ENCODE measurements at regions not wholly inside any gene's neighbourhood (a gene's known extent, or its start where the extent isn't known, plus 50 kb on each side); places are given as distances from the start of the nearest gene placed in this dataset.
A peak's percentile ranks its signal among the peaks of the same experiment; 100 is the strongest.

- DNase-seq (ENCODE audit: low read depth in 2 of 2), result peak; percentile 43 to 45
- H3K4me3 ChIP-seq (replicated peaks in 1 of 2; ENCODE audit: low read depth in 2 of 2, low read length in 2 of 2), result no peak overlapping the region
- TF ChIP-seq CTCF (IDR thresholded peaks at IDR 0.05; ENCODE audit: low read depth, low read length), result no peak
These were observed 90.8 kb upstream of the OGFRL1 start for GRCh38 chr6:71197780-71198179.

DNA sequence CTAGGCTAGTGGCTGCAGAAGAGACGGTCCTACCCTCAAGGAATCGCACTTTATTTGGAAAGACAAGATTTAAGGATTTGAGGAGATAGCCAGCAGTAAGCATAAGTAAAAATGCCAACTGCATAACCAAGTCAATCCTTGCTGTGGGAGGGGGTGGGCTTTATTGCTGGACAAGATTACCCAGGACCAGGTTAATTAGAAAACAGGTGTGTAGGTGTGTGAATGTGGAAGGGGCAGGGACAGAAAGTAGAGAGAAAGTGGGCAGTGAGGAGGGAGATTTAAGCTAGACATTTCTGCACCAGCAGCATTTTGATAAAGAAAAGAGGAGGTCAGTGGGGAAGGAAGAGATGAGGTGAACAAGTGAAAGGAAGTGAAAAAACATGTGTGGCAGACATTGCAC lies 89.7 kb upstream of the OGFRL1 start:
- DNase-seq (ENCODE audit: low read depth in 2 of 2), result no peak
- no peak for TF ChIP-seq CTCF (IDR thresholded peaks at IDR 0.05; ENCODE audit: low read depth, low read length)
- H3K4me3 ChIP-seq (replicated peaks in 1 of 2; ENCODE audit: low read depth in 2 of 2, low read length in 2 of 2), result no peak overlapping the region

- no peak for TF ChIP-seq CTCF (IDR thresholded peaks at IDR 0.05; ENCODE audit: low read depth, low read length)
- no peak for DNase-seq (ENCODE audit: low read depth in 2 of 2)
These were observed 88.9 kb upstream of the OGFRL1 start for GRCh38 chr6:71199736-71200135.

GRCh38 chr6:71203206-71203605 lies 85.4 kb upstream of the OGFRL1 start:
- H3K4me3 ChIP-seq (replicated peaks in 1 of 2; ENCODE audit: low read depth in 2 of 2, low read length in 2 of 2), result no peak overlapping the region
- no peak for DNase-seq (ENCODE audit: low read depth in 2 of 2)
- no peak for TF ChIP-seq CTCF (IDR thresholded peaks at IDR 0.05; ENCODE audit: low read depth, low read length)

More at GRCh38 chr6:71199736-71200135, 88.9 kb upstream of the OGFRL1 start:
- H3K4me3 ChIP-seq (replicated peaks in 1 of 2; ENCODE audit: low read depth in 2 of 2, low read length in 2 of 2), result no peak overlapping the region

GRCh38 chr6:71204741-71205140 lies 83.9 kb upstream of the OGFRL1 start:
- no peak overlapping the region for H3K4me3 ChIP-seq (replicated peaks in 1 of 2; ENCODE audit: low read depth in 2 of 2, low read length in 2 of 2)
- DNase-seq (ENCODE audit: low read depth in 2 of 2), result no peak
- no peak for TF ChIP-seq CTCF (IDR thresholded peaks at IDR 0.05; ENCODE audit: low read depth, low read length)

GRCh38 chr6:71205336-71205956 lies 83.2 kb upstream of the OGFRL1 start:
- TF ChIP-seq CTCF (IDR thresholded peaks at IDR 0.05; ENCODE audit: low read depth, low read length), result peak; percentile 3
- DNase-seq (ENCODE audit: low read depth in 2 of 2), result peak; percentile 24 to 68
- no peak overlapping the region for H3K4me3 ChIP-seq (replicated peaks in 1 of 2; ENCODE audit: low read depth in 2 of 2, low read length in 2 of 2)

DNA sequence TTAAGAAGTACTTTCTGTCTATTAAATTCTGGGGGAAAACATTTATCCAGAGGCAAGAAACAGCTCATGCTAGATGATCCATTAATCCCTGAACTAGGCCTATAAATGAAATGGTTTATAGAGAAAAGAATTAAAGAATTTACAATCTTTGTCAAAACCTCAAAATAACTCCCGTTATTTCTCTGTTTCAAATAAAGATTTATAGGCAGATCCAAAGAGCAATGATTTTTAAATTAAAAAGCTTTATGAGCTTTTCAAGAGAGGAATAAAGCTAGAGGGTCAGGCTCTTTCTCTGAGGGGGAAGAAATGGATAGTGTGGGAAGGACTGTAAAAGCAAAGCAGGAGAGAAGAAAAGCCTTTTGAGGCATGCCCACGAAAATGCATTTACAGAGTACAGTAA lies 82.5 kb upstream of the OGFRL1 start:
- no peak for TF ChIP-seq CTCF (IDR thresholded peaks at IDR 0.05; ENCODE audit: low read depth, low read length)
- no peak overlapping the region for H3K4me3 ChIP-seq (replicated peaks in 1 of 2; ENCODE audit: low read depth in 2 of 2, low read length in 2 of 2)
- DNase-seq (ENCODE audit: low read depth in 2 of 2), result no peak
